ENCODE measurements at regions not wholly inside any gene's neighbourhood (a gene's known extent, or its start where the extent isn't known, plus 50 kb on each side); places are given as distances from the start of the nearest gene placed in this dataset.
"Not testable (repeated sequence)": the region's sequence is repeated elsewhere in the genome, so short reads cannot be mapped to it uniquely, and the experiment has no call there.

- TF ChIP-seq CTCF (IDR thresholded peaks at IDR 0.05) = no peak
- H3K4me1 ChIP-seq (ENCODE audit: insufficient read depth, low read length) = no peaks in the 10 kb centered on the region
- peaks cover 27% of the 10 kb centered on the region for H3K36me3 ChIP-seq (ENCODE audit: insufficient read depth, low read length)
- no peak overlapping the region for H3K4me3 ChIP-seq (ENCODE audit: low read length)
- no peak overlapping the region for H3K27ac ChIP-seq (ENCODE audit: low read depth in 1 of 2, low read length in 2 of 2)
- Mint-ChIP-seq H3K36me3 (ENCODE audit: low read depth) (peaks cover 68% of the 10 kb centered on the region), H3K27ac (no peak overlapping the region), H3K4me3 (no peak overlapping the region), H3K4me1 (ENCODE audit: low read depth) (peaks cover 50% of the 10 kb centered on the region), H3K27me3 (no peaks in the 10 kb centered on the region), H3K9me3 (no peaks in the 10 kb centered on the region)
- H3K9me3 ChIP-seq (ENCODE audit: control insufficient read depth in 1 of 2, insufficient read depth in 1 of 2, low read length in 2 of 2) = no peaks in the 10 kb centered on the region
- ATAC-seq (ENCODE audit: poor library complexity) = no peak
- H3K27me3 ChIP-seq (ENCODE audit: control insufficient read depth in 1 of 2, insufficient read depth in 2 of 2, low read length in 2 of 2) = no peaks in the 10 kb centered on the region
- intact Hi-C loops (cut with DNase I, micrococcal nuclease) = no loop called here
- CTCF ChIA-PET = interaction anchor here (0.7 kb wide), 2 partner anchors 1033 to 1188 kb away, joined by 3 to 6 read pairs; partner anchors contain the start of gene ZBTB9
- POLR2A ChIA-PET = no interaction called here
- DNase-seq = no peak
Measured at GRCh38 chr6:34642427-34642826, 54.1 kb downstream of the ILRUN start.

- intact Hi-C loops (cut with DNase I, micrococcal nuclease); H3K9me3 Mint-ChIP-seq; H3K4me3 ChIP-seq (ENCODE audit: low read length); H3K27me3 ChIP-seq (ENCODE audit: control insufficient read depth in 1 of 2, insufficient read depth in 2 of 2, low read length in 2 of 2); ATAC-seq (ENCODE audit: poor library complexity); DNase-seq; H3K27ac ChIP-seq (ENCODE audit: low read depth in 1 of 2, low read length in 2 of 2); H3K4me3 Mint-ChIP-seq; H3K27me3 Mint-ChIP-seq; H3K27ac Mint-ChIP-seq; H3K9me3 ChIP-seq (ENCODE audit: control insufficient read depth in 1 of 2, insufficient read depth in 1 of 2, low read length in 2 of 2); H3K4me1 ChIP-seq (ENCODE audit: insufficient read depth, low read length): not testable (repeated sequence)
- H3K36me3 Mint-ChIP-seq (ENCODE audit: low read depth) = peaks cover 59% of the 10 kb centered on the region
- CTCF ChIA-PET = interaction anchor here (0.6 kb wide), 1 partner anchor 11 kb away, joined by 3 read pairs; no protein-coding TSS in a partner anchor
- POLR2A ChIA-PET = interaction anchor here (1.0 kb wide), 1 partner anchor 17 kb away, joined by 3 read pairs; no protein-coding TSS in a partner anchor
- peaks cover 14% of the 10 kb centered on the region for H3K36me3 ChIP-seq (ENCODE audit: insufficient read depth, low read length)
- peaks cover 37% of the 10 kb centered on the region for H3K4me1 Mint-ChIP-seq (ENCODE audit: low read depth)
Measured at GRCh38 chr6:34640074-34640849, 56.3 kb downstream of the ILRUN start.

- DNase-seq (no peak), ATAC-seq (ENCODE audit: poor library complexity) (no peak)
- Mint-ChIP-seq H3K27ac (no peak overlapping the region), H3K27me3 (no peaks in the 10 kb centered on the region), H3K9me3 (no peaks in the 10 kb centered on the region), H3K4me1 (ENCODE audit: low read depth) (peaks cover 28% of the 10 kb centered on the region), H3K4me3 (no peak overlapping the region), H3K36me3 (ENCODE audit: low read depth) (peaks cover 54% of the 10 kb centered on the region)
- Histone ChIP-seq H3K27ac (ENCODE audit: low read depth in 1 of 2, low read length in 2 of 2) (no peak overlapping the region), H3K36me3 (ENCODE audit: insufficient read depth, low read length) (peaks cover 5% of the 10 kb centered on the region), H3K27me3 (ENCODE audit: control insufficient read depth in 1 of 2, insufficient read depth in 2 of 2, low read length in 2 of 2) (no peaks in the 10 kb centered on the region), H3K4me1 (ENCODE audit: insufficient read depth, low read length) (no peaks in the 10 kb centered on the region), H3K4me3 (ENCODE audit: low read length) (no peak overlapping the region), H3K9me3 (ENCODE audit: control insufficient read depth in 1 of 2, insufficient read depth in 1 of 2, low read length in 2 of 2) (no peaks in the 10 kb centered on the region)
- CTCF ChIA-PET = no interaction called here
- intact Hi-C loops (cut with DNase I, micrococcal nuclease) = no loop called here
- no peak for TF ChIP-seq CTCF (IDR thresholded peaks at IDR 0.05)
- POLR2A ChIA-PET = interaction anchor here (0.6 to 1.2 kb wide), 4 partner anchors 11 to 85 kb away, joined by 3 read pairs; no protein-coding TSS in a partner anchor
Measured at GRCh38 chr6:34638834-34639736, 57.5 kb downstream of the ILRUN start.
